GM10248 (cell line): ENCODE measurements at regions not wholly inside any gene's neighbourhood (a gene's known extent, or its start where the extent isn't known, plus 50 kb on each side); places are given as distances from the start of the nearest gene placed in this dataset.
A peak's percentile ranks its signal among the peaks of the same experiment; 100 is the strongest.

ENCODE experiments used
- CTCF ChIA-PET: fragments of 300-600 bp; sonication (Branson Sonifier 250); formaldehyde crosslinking; extraction: SDS; loops from one replicate; lab custom pipeline; 2021; ENCODE audit warnings: antibody characterized with exemption; lab: Yijun Ruan, JAX
- POLR2A ChIA-PET: fragments of 350-650 bp; sonication (Branson Sonifier 250); formaldehyde crosslinking; extraction: SDS; loops from one replicate; lab custom pipeline; 2020; ENCODE audit warnings: antibody characterized with exemption; lab: Yijun Ruan, JAX
- DNase-seq: peaks from one replicate; pipeline ENCODE4 v3.0.0; 2012; ENCODE audit errors: extremely low spot score
- TF ChIP-seq, protein P1 (sequence below): IDR thresholded peaks from 2 replicates; pipeline ENCODE4 v1.5.1; 2012; ENCODE audit warnings: mild to moderate bottlenecking, low read depth; ENCODE audit errors: extremely low read depth, missing control alignments, control extremely low read depth

DNA sequence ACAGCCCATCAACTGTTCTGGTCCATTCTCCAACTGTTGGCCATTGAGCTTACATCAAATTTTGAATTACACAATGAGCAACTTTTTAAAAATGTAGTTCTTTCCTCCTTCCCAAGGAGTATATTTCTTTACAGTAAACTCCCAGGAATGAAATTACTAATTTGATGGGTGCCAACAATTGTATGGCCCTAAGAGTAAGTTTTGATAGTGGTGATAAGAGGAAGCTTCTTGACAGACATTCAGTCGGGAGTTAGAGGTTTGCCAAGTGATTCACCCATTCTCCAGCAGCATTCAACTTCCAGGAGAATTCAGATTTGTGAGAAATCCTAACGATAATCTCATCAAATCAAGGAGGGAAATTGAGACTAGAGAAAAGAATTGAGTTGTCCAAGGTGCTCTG is 579.9 kb downstream of the ACTL7B start:
- ChIA-PET POLR2A (no interaction called here), CTCF (interaction anchor here (1.7 kb wide), 1 partner anchor 19 kb away, joined by 3 read pairs; no protein-coding TSS in a partner anchor)
- no peak for DNase-seq
- TF ChIP-seq, protein P1, sequence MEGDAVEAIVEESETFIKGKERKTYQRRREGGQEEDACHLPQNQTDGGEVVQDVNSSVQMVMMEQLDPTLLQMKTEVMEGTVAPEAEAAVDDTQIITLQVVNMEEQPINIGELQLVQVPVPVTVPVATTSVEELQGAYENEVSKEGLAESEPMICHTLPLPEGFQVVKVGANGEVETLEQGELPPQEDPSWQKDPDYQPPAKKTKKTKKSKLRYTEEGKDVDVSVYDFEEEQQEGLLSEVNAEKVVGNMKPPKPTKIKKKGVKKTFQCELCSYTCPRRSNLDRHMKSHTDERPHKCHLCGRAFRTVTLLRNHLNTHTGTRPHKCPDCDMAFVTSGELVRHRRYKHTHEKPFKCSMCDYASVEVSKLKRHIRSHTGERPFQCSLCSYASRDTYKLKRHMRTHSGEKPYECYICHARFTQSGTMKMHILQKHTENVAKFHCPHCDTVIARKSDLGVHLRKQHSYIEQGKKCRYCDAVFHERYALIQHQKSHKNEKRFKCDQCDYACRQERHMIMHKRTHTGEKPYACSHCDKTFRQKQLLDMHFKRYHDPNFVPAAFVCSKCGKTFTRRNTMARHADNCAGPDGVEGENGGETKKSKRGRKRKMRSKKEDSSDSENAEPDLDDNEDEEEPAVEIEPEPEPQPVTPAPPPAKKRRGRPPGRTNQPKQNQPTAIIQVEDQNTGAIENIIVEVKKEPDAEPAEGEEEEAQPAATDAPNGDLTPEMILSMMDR = no peak

DNA sequence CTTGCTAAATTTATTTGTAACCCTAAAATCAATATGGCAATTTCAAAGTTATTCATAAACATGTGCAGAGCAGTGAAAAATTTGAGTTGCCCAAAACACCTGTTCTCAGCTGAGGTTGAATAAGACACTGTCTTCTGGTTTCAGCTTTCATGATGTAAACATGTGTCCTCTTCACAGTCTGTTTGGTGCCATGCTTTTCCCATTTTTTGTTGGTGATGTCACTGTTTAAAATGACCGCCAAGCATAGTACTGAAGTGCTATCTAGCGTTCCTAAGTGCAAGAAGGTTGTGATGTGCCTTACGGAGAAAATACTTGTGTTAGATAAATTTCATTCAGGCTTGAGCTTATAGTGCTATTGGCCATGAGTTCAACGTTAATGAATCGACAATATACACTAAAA is 580.8 kb downstream of the ACTL7B start:
- CTCF ChIA-PET = interaction anchor here (1.7 to 3.9 kb wide), 2 partner anchors 14 to 20 kb away, joined by 3 to 16 read pairs; no protein-coding TSS in a partner anchor
- TF ChIP-seq, protein P1 = no peak
- DNase-seq = no peak
- POLR2A ChIA-PET = no interaction called here

DNA sequence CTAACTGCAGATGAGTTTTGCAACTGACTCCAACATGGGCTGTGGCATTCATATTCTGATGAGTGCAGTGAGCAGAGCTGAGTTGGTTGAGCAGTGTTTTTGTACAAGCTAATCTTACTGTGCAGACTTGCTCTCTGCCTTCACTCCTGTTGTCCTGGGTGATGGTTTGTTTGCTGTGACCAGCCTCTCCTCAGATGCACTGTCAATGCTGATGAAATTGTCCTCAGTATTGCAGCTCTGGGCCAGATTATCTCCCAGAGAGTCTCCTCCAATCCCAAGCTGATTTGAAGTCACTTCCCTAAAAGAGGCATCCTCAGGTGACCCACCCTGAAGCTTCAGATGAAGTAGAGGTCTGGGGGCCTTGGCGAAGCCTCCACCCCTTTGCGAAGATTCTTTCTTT is 581.8 kb downstream of the ACTL7B start:
- CTCF ChIA-PET = interaction anchor here (0.9 to 3.9 kb wide), 3 partner anchors 9 to 791 kb away, joined by 4 to 16 read pairs (median 7); no protein-coding TSS in a partner anchor
- no peak for DNase-seq
- POLR2A ChIA-PET = no interaction called here
- TF ChIP-seq, protein P1 = no peak

DNA sequence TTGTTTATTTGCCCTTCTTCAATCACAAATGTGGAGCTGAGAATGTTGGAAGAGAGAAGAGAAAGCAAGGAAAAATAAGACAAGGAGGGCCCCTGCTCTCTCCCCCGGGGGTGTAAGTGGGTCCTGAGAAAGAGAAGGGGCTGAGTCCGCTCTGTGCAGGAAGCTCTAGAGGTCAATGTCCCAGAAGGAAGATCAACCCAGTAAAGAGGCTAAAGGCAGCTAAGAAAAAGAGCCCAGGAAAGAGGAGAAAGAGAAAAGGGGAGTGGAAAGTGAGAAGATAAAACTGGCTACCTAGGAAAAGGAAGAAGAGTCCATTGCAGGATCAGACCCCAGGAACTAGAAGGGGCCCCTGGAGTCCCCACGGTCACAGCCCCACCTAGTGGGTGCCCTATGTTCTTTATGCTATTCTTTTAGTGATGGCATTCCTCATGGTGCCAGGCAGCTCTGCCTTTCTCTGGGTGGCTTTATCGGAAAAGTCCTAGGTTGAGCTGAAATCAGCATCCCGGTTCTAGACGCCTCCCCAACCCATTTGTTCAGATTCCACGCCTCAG is 583.4 kb downstream of the ACTL7B start:
- peak; percentile 24 for DNase-seq
- TF ChIP-seq, protein P1 = no peak
- ChIA-PET POLR2A (no interaction called here), CTCF (interaction anchor here (1.5 to 3.9 kb wide), 5 partner anchors 11 to 806 kb away, joined by 3 to 16 read pairs (median 7); no protein-coding TSS in a partner anchor)

DNA sequence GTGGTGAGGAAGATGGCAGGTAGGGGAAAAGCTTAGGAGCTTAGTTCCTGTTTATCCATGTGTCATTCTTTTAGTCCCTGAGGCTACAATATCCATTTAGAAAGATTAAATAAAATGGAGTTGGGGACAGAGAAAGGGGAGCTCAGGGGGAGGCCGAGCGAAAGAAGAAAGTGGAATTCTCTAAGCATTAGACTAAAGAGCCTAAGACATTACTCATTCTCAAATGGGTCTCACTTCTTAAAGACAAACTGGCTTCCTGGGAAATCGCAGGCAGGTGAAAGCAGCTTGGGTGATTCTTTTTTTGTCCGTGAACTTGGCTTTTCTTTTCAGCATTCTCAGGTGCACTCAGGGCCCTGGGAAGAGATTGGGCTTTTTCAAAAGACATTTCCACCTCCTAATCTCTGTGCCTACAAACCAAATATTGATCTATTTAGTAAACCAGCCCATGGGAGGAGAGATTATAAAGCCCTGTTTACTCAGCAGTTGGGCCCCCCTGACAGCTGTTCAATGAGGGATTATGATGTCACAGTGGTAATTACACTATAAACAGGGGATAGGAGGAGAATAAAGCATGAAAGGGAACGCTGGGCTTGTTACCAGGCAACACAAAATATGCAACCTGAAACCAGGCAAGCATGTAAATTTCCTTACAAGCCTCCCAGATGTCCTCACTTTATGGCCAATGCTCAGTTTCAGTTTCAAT is 584.0 kb downstream of the ACTL7B start:
- ChIA-PET POLR2A (no interaction called here), CTCF (interaction anchor here (1.5 to 3.9 kb wide), 5 partner anchors 11 to 806 kb away, joined by 3 to 16 read pairs (median 7); no protein-coding TSS in a partner anchor)
- TF ChIP-seq, protein P1 = no peak
- no peak for DNase-seq

DNA sequence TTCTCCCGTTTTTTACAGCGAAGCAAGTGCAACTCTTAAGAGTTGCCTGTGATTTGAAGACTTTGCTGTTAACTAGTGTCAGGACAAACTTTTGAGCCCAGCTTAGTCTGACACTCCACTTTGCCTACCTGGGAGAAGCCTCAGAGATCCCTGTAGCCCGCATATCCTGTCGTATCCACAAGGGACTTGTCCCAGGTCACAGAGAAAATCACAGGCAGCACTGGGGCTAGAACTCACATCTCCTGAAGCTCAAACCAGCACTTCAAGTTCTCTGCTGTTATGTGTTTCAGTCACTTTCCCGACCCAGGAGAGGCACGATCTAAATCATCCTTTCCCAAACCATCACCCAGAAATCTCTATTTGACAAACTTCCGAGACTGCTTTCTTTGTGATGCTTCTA is 584.5 kb downstream of the ACTL7B start:
- no peak for DNase-seq
- POLR2A ChIA-PET = no interaction called here
- CTCF ChIA-PET = interaction anchor here (1.5 to 2.8 kb wide), 2 partner anchors 14 to 805 kb away, joined by 3 to 8 read pairs; no protein-coding TSS in a partner anchor
- TF ChIP-seq, protein P1 = no peak
